ENCODE measurements at regions not wholly inside any gene's neighbourhood (a gene's known extent, or its start where the extent isn't known, plus 50 kb on each side); places are given as distances from the start of the nearest gene placed in this dataset.

GRCh38 chr21:35234725-35235124, 185.6 kb upstream of the RUNX1 start:
- H3K23ac ChIP-seq (ENCODE audit: insufficient read length, low read depth, low read length), result no peak overlapping the region
- Mint-ChIP-seq H3K36me3 (ENCODE audit: insufficient read depth in 1 of 3, low read depth in 3 of 3) (peaks cover 0 to 4% (median 0%) of the 10 kb centered on the region in 3 experiments; a peak in 1 of 7 replicates), H3K27ac (no peak overlapping the region), H3K9me3 (peaks cover 5 to 6% of the 10 kb centered on the region in 2 experiments), H3K4me1 (peaks cover 2 to 15% of the 10 kb centered on the region in 2 experiments; a peak in 3 of 4 replicates), H3K4me3 (no peak overlapping the region), H3K27me3 (ENCODE audit: low read depth) (no peaks in the 10 kb centered on the region; the same call in 1 of the 2 replicates)
- H3K14ac ChIP-seq (ENCODE audit: insufficient read depth, low read length), result no peak overlapping the region
- no peak overlapping the region for H3K4me2 ChIP-seq (ENCODE audit: insufficient read depth, insufficient read length, low read length)
- no peaks in the 10 kb centered on the region for H3K79me2 ChIP-seq (ENCODE audit: insufficient read depth, low read length)
- DNase-seq, result no peak
- no peaks in the 10 kb centered on the region for H3K27me3 ChIP-seq (ENCODE audit: insufficient read depth, low read length)
- no peak overlapping the region for H3K4ac ChIP-seq (ENCODE audit: low read depth, low read length)
- H3K18ac ChIP-seq (ENCODE audit: insufficient read length, low read depth, low read length), result no peak overlapping the region
- no CpG with 5 or more reads among the region's 5 CpGs for WGBS (ENCODE audit: extremely low coverage, insufficient read length, low lambda C conversion rate)
- H4K8ac ChIP-seq (replicated peaks; ENCODE audit: insufficient read length, low read depth, low read length), result no peak overlapping the region
- H3T11ph ChIP-seq (ENCODE audit: low read length), result no peak overlapping the region
- no peak overlapping the region for H2BK120ac ChIP-seq (ENCODE audit: low read depth, low read length, poor library complexity, severe bottlenecking)
- H2AFZ ChIP-seq (ENCODE audit: low read length), result no peak overlapping the region
- no peaks in the 10 kb centered on the region for H4K20me1 ChIP-seq (ENCODE audit: control insufficient read depth, insufficient read depth, insufficient read length)
- no peaks in the 10 kb centered on the region for H3K9me3 ChIP-seq (ENCODE audit: control insufficient read depth, low read depth, low read length)
- H3K79me1 ChIP-seq (ENCODE audit: insufficient read depth, low read depth, low read length, poor library complexity, severe bottlenecking), result no peaks in the 10 kb centered on the region
- no peak overlapping the region for H3K27ac ChIP-seq (ENCODE audit: insufficient read length, low read depth, low read length)
- no peak overlapping the region for H3K9ac ChIP-seq (ENCODE audit: extremely low read depth, insufficient read length, low read length)
- no peak overlapping the region for H2AK5ac ChIP-seq (ENCODE audit: insufficient read length, low read length)
- H3K23me2 ChIP-seq (ENCODE audit: insufficient read length, low read depth, low read length, poor library complexity, severe bottlenecking), result no peaks in the 10 kb centered on the region
- TF ChIP-seq CTCF (conservative IDR thresholded peaks at IDR 0.05), result no peak
- no peak overlapping the region for H2BK20ac ChIP-seq (ENCODE audit: low read depth, low read length, poor library complexity, severe bottlenecking)
- no peak overlapping the region for H3K56ac ChIP-seq (ENCODE audit: insufficient read length, low read depth, low read length)
- H2BK5ac ChIP-seq (ENCODE audit: insufficient read length, low read length), result no peak overlapping the region
- no peak overlapping the region for H4K91ac ChIP-seq (ENCODE audit: insufficient read length, low read depth, low read length)
- H2BK15ac ChIP-seq (ENCODE audit: low read depth, low read length), result no peak overlapping the region
- H4K5ac ChIP-seq (ENCODE audit: insufficient read length, low read depth, low read length), result no peak overlapping the region
- no peak overlapping the region for H2BK12ac ChIP-seq (ENCODE audit: insufficient read length, low read depth, low read length)
- no peaks in the 10 kb centered on the region for H3K4me1 ChIP-seq (ENCODE audit: insufficient read depth, low read length)

Data from H9 (cell line).